ENCODE measurements at regions not wholly inside any gene's neighbourhood (a gene's known extent, or its start where the extent isn't known, plus 50 kb on each side); places are given as distances from the start of the nearest gene placed in this dataset.

DNA sequence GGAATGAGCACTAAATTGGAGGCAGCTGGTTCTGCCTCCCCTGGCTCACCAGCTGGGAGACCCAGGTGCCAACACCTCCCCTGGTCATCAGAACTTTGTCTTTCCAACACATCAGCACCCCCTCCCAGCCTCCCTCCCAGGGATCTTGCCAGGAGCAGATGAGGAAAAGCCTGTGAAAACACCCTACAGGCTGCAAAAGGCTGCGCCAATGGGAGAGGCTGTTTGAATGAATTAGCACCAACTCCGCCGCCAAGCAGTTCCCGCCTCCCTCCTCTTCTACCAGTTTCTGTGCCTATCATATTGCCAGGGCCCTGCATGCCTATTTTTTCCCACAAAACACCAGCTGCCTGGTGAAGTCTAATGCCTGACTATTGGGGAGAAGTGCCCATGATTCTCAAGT, 137.0 kb downstream of the AIPL1 start:
- Histone ChIP-seq H3K4me3 (ENCODE audit: low read depth, low read length) (no peak overlapping the region), H3K4me1 (ENCODE audit: control insufficient read depth, insufficient read depth, low read length) (no peaks in the 10 kb centered on the region), H3K27ac (ENCODE audit: extremely low read depth, low read depth, low read length) (no peak overlapping the region), H3K9me3 (ENCODE audit: control insufficient read depth, insufficient read depth, low read depth, low read length) (no peaks in the 10 kb centered on the region), H3K36me3 (ENCODE audit: control insufficient read depth in 2 of 2, insufficient read depth in 1 of 2, low read length in 2 of 2) (no peaks in the 10 kb centered on the region)
- CTCF ChIA-PET, result interaction anchor here (0.7 kb wide), 1 partner anchor 20 kb away, joined by 3 read pairs; no protein-coding TSS in a partner anchor
- POLR2A ChIA-PET, result no interaction called here
- no peak for TF ChIP-seq RBAK (tag by site-specific recombination; IDR thresholded peaks at IDR 0.05)
- TF ChIP-seq ZNF341 (tag by site-specific recombination; IDR thresholded peaks at IDR 0.05; ENCODE audit: low read depth), result no peak
- TF ChIP-seq, protein P1, sequence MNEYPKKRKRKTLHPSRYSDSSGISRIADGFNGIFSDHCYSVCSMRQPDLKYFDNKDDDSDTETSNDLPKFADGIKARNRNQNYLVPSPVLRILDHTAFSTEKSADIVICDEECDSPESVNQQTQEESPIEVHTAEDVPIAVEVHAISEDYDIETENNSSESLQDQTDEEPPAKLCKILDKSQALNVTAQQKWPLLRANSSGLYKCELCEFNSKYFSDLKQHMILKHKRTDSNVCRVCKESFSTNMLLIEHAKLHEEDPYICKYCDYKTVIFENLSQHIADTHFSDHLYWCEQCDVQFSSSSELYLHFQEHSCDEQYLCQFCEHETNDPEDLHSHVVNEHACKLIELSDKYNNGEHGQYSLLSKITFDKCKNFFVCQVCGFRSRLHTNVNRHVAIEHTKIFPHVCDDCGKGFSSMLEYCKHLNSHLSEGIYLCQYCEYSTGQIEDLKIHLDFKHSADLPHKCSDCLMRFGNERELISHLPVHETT (tag by site-specific recombination; IDR thresholded peaks at IDR 0.05), result no peak
- no peak for TF ChIP-seq HOXD13 (CRISPR knock-in tag; IDR thresholded peaks at IDR 0.05; ENCODE audit: borderline replicate concordance)
- TF ChIP-seq TSHZ1 (tag by site-specific recombination; IDR thresholded peaks at IDR 0.05; ENCODE audit: borderline replicate concordance), result no peak
- TF ChIP-seq ZNF624 (tag by site-specific recombination; IDR thresholded peaks at IDR 0.05), result no peak
- no peak for TF ChIP-seq ZNF449 (tag by site-specific recombination; IDR thresholded peaks at IDR 0.05)
- no peak for TF ChIP-seq ZXDB (tag by site-specific recombination; IDR thresholded peaks at IDR 0.05)
- no peak for TF ChIP-seq ZFHX2 (tag by site-specific recombination; conservative IDR thresholded peaks at IDR 0.05)
- no peak for TF ChIP-seq KLF9 (tag by site-specific recombination; IDR thresholded peaks at IDR 0.05; ENCODE audit: low read depth)
- no peak for TF ChIP-seq ZNF548 (tag by site-specific recombination; IDR thresholded peaks at IDR 0.05)
- TF ChIP-seq ZNF10 (tag by site-specific recombination; IDR thresholded peaks at IDR 0.05), result no peak

DNA sequence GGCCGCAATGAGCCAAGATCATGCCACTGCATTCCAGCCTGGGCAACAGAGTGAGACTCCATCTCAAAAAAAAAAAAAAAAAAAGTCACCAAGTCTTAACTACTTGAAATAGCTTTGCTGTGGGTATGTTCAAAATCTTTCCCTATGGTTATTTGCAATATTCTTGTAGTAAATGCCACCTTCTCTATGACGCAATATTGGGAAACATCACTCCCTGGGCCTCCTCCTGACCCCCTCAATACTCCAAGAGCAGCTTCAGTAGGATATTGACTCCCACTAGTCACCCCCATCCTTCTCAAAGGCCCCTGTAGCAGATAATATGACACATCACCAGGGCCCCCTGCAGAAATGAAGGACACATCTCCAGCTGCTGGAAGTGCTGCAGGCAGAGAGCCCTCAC, 137.8 kb downstream of the AIPL1 start:
- POLR2A ChIA-PET, result no interaction called here
- TF ChIP-seq ZNF132 (tag by site-specific recombination; IDR thresholded peaks at IDR 0.05; ENCODE audit: borderline replicate concordance), result no peak
- TF ChIP-seq, protein P2, sequence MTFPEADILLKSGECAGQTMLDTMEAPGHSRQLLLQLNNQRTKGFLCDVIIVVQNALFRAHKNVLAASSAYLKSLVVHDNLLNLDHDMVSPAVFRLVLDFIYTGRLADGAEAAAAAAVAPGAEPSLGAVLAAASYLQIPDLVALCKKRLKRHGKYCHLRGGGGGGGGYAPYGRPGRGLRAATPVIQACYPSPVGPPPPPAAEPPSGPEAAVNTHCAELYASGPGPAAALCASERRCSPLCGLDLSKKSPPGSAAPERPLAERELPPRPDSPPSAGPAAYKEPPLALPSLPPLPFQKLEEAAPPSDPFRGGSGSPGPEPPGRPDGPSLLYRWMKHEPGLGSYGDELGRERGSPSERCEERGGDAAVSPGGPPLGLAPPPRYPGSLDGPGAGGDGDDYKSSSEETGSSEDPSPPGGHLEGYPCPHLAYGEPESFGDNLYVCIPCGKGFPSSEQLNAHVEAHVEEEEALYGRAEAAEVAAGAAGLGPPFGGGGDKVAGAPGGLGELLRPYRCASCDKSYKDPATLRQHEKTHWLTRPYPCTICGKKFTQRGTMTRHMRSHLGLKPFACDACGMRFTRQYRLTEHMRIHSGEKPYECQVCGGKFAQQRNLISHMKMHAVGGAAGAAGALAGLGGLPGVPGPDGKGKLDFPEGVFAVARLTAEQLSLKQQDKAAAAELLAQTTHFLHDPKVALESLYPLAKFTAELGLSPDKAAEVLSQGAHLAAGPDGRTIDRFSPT (tag by site-specific recombination; IDR thresholded peaks at IDR 0.05), result no peak
- no peak for TF ChIP-seq ZNF548 (tag by site-specific recombination; IDR thresholded peaks at IDR 0.05)
- no peak for TF ChIP-seq EGR2 (tag by site-specific recombination; IDR thresholded peaks at IDR 0.05; ENCODE audit: low read depth)
- no peak for TF ChIP-seq ZNF274 (IDR thresholded peaks at IDR 0.05; ENCODE audit: low read length)
- no peak for TF ChIP-seq ZNF274 (tag by site-specific recombination; IDR thresholded peaks at IDR 0.05; ENCODE audit: borderline replicate concordance)
- TF ChIP-seq ZNF658 (tag by site-specific recombination; IDR thresholded peaks at IDR 0.05), result no peak
- no peak for TF ChIP-seq PRDM4 (tag by site-specific recombination; IDR thresholded peaks at IDR 0.05)
- no peak for TF ChIP-seq YY1 (tag by site-specific recombination; IDR thresholded peaks at IDR 0.05)
- no peak for TF ChIP-seq ZNF555 (tag by site-specific recombination; conservative IDR thresholded peaks at IDR 0.05)
- no peak for TF ChIP-seq ZNF514 (tag by site-specific recombination; IDR thresholded peaks at IDR 0.05)
- TF ChIP-seq SP3 (tag by site-specific recombination; IDR thresholded peaks at IDR 0.05), result no peak
- no peak for TF ChIP-seq ZNF416 (tag by site-specific recombination; IDR thresholded peaks at IDR 0.05)
- TF ChIP-seq ZNF654 (tag by site-specific recombination; IDR thresholded peaks at IDR 0.05; ENCODE audit: low read depth), result no peak

More for the DNA sequence above, 137.8 kb downstream of the AIPL1 start:
- Histone ChIP-seq H3K4me3 (ENCODE audit: low read depth, low read length) (no peak overlapping the region), H3K36me3 (ENCODE audit: control insufficient read depth in 2 of 2, insufficient read depth in 1 of 2, low read length in 2 of 2) (no peaks in the 10 kb centered on the region), H3K27ac (ENCODE audit: extremely low read depth, low read depth, low read length) (no peak overlapping the region), H3K9me3 (ENCODE audit: control insufficient read depth, insufficient read depth, low read depth, low read length) (no peaks in the 10 kb centered on the region), H3K4me1 (ENCODE audit: control insufficient read depth, insufficient read depth, low read length) (no peaks in the 10 kb centered on the region)
- CTCF ChIA-PET, result interaction anchor here (0.5 to 0.8 kb wide), 6 partner anchors 26 to 705 kb away, joined by 3 read pairs; no protein-coding TSS in a partner anchor
